NCI-H69 (cell line): ENCODE measurements at regions not wholly inside any gene's neighbourhood (a gene's known extent, or its start where the extent isn't known, plus 50 kb on each side); places are given as distances from the start of the nearest gene placed in this dataset.

Experiments used
- DNase-seq: peaks from one replicate; lab custom pipeline; 2025; lab: John Stamatoyannopoulos, UW

- DNase-seq, result no peak
Observed at GRCh38 chr14:99050309-99050708, 221.7 kb downstream of the BCL11B start.

- no peak for DNase-seq
Observed at GRCh38 chr14:99052467-99052866, 219.5 kb downstream of the BCL11B start.

- DNase-seq, result no peak
Observed at GRCh38 chr14:99055019-99055418, 217.0 kb downstream of the BCL11B start.

GRCh38 chr14:99055816-99056215 is 216.2 kb downstream of the BCL11B start:
- no peak for DNase-seq

- no peak for DNase-seq
Observed at GRCh38 chr14:99057576-99058083, 214.4 kb downstream of the BCL11B start.

GRCh38 chr14:99058542-99058941 is 213.5 kb downstream of the BCL11B start:
- DNase-seq, result no peak

- no peak for DNase-seq
Observed at GRCh38 chr14:99062216-99062615, 209.8 kb downstream of the BCL11B start.

- DNase-seq, result no peak
Observed at GRCh38 chr14:99062772-99063418, 209.1 kb downstream of the BCL11B start.

GRCh38 chr14:99063620-99064225 is 208.3 kb downstream of the BCL11B start:
- no peak for DNase-seq

GRCh38 chr14:99064262-99064954 is 207.6 kb downstream of the BCL11B start:
- no peak for DNase-seq

GRCh38 chr14:99065551-99065950 is 206.4 kb downstream of the BCL11B start:
- DNase-seq, result no peak

GRCh38 chr14:99066378-99066777 is 205.6 kb downstream of the BCL11B start:
- no peak for DNase-seq

- no peak for DNase-seq
Observed at GRCh38 chr14:99067141-99067920, 204.7 kb downstream of the BCL11B start.

- DNase-seq, result no peak
Observed at GRCh38 chr14:99067927-99068326, 204.1 kb downstream of the BCL11B start.

GRCh38 chr14:99069946-99070345 is 202.1 kb downstream of the BCL11B start:
- no peak for DNase-seq

GRCh38 chr14:99072433-99072832 is 199.6 kb downstream of the BCL11B start:
- DNase-seq, result no peak

GRCh38 chr14:99072956-99073355 is 199.0 kb downstream of the BCL11B start:
- DNase-seq, result no peak

GRCh38 chr14:99073431-99073830 is 198.6 kb downstream of the BCL11B start:
- no peak for DNase-seq

GRCh38 chr14:99075061-99075460 is 196.9 kb downstream of the BCL11B start:
- no peak for DNase-seq

GRCh38 chr14:99075771-99076375 is 196.1 kb downstream of the BCL11B start:
- DNase-seq, result no peak

- no peak for DNase-seq
Observed at GRCh38 chr14:99077076-99077843, 194.7 kb downstream of the BCL11B start.
